Endothelial cell of umbilical vein (primary cell): ENCODE measurements at regions not wholly inside any gene's neighbourhood (a gene's known extent, or its start where the extent isn't known, plus 50 kb on each side); places are given as distances from the start of the nearest gene placed in this dataset.

Experiments used
- BruUV-seq: library from RNA; stranded (reverse); fragments of 400-500 nt; replicated peaks from 2 replicates; lab custom pipeline; 2021; lab: Mats Ljungman, UMichigan
- CTCF ChIA-PET: fragments of 300-600, 350-600 bp; sonication (Branson Sonifier 250); formaldehyde crosslinking; loops from one replicate; lab custom pipeline; 2021; ENCODE audit warnings: antibody characterized with exemption, inconsistent platforms; lab: Charles Lee
- POLR2A ChIA-PET: fragments of 300-600, 350-600 bp; sonication (Branson Sonifier 250); formaldehyde crosslinking; loops from one replicate; lab custom pipeline; 2021; ENCODE audit warnings: antibody characterized with exemption, inconsistent platforms; lab: Charles Lee
- DNase-seq: peaks from one replicate; pipeline ENCODE4 v3.0.0-alpha.2; 2011; ENCODE audit warnings: low read depth, low spot score
- FAIRE-seq: peaks from 2 replicates; lab custom pipeline; 2011; peaks lifted over from hg19 to GRCh38; lab: Jason Lieb, UNC
- H2AFZ ChIP-seq: 2 replicates; pipeline ENCODE4 v1.6.0; 2012; ENCODE audit warnings: low read depth, low read length, control low read depth, inconsistent platforms
- H3K27ac ChIP-seq: 2 replicates; pipeline ENCODE4 v1.5.1; 2011; ENCODE audit warnings: low read depth, mild to moderate bottlenecking, control low read depth, low read length, moderate library complexity; ENCODE audit not compliant: insufficient read depth
- H3K27me3 ChIP-seq, 2 experiments: 2 replicates each; pipeline versions ENCODE4 v1.6.0 to v1.6.1; 2011; ENCODE audit warnings: low read length in 2 of 2, mixed read lengths in 1 of 2; ENCODE audit not compliant: control insufficient read depth in 2 of 2, insufficient read depth in 2 of 2
- H3K36me3 ChIP-seq, 2 experiments: 2 replicates in 1 of 2; 3 replicates in 1 of 2; pipeline ENCODE4 v1.5.1; 2011; ENCODE audit warnings: low read length in 2 of 2, mild to moderate bottlenecking in 1 of 2, moderate library complexity in 1 of 2; ENCODE audit not compliant: control insufficient read depth in 2 of 2, insufficient read depth in 2 of 2; ENCODE audit errors: extremely low read depth in 1 of 2
- H3K4me1 ChIP-seq: 3 replicates; pipeline ENCODE4 v1.5.1; 2011; ENCODE audit warnings: mild to moderate bottlenecking, low read length; ENCODE audit not compliant: control insufficient read depth, insufficient read depth; ENCODE audit errors: extremely low read depth
- H3K4me2 ChIP-seq: 2 replicates; pipeline ENCODE4 v1.6.1; 2011; ENCODE audit warnings: low read length, control low read depth, mixed read lengths; ENCODE audit not compliant: insufficient read depth
- H3K4me3 ChIP-seq, 3 experiments: fragments of 200-600 bp in 1 of 3; sonication (generic), shearing (Covaris generic) in 1 of 3; replicated peaks in 1 of 3; 2 replicates each; pipeline ENCODE4 v1.5.1; 2011 to 2016; ENCODE audit warnings: control low read depth in 3 of 3, low read length in 3 of 3, mild to moderate bottlenecking in 2 of 3, inconsistent platforms in 1 of 3, low read depth in 1 of 3, moderate library complexity in 1 of 3; ENCODE audit not compliant: insufficient read depth in 1 of 3
- H3K79me2 ChIP-seq: 2 replicates; pipeline ENCODE4 v1.6.0; 2012; ENCODE audit warnings: low read length, inconsistent platforms; ENCODE audit not compliant: control insufficient read depth, insufficient read depth
- H3K9ac ChIP-seq: replicated peaks from 2 replicates; pipeline ENCODE3; 2011; ENCODE audit warnings: low read length, control low read depth; ENCODE audit not compliant: insufficient read depth; ENCODE audit errors: extremely low read depth
- H3K9me1 ChIP-seq: replicated peaks from 3 replicates; pipeline ENCODE4 v1.6.0; 2011; ENCODE audit warnings: mild to moderate bottlenecking, low read length; ENCODE audit not compliant: control insufficient read depth, insufficient read depth; ENCODE audit errors: extremely low read depth
- H3K9me3 ChIP-seq: replicated peaks from 2 replicates; pipeline ENCODE4 v1.5.1; 2012; ENCODE audit warnings: low read length, inconsistent platforms; ENCODE audit not compliant: control insufficient read depth, insufficient read depth
- H4K20me1 ChIP-seq: replicated peaks from 2 replicates; pipeline ENCODE3; 2011; ENCODE audit warnings: mild to moderate bottlenecking, low read length; ENCODE audit not compliant: control insufficient read depth, insufficient read depth; ENCODE audit errors: extremely low read depth
- EZH2 ChIP-seq: IDR thresholded peaks from 2 replicates; pipeline ENCODE4 v1.6.1; 2012; ENCODE audit warnings: borderline replicate concordance, low read depth, mild to moderate bottlenecking, moderate library complexity, low read length, inconsistent platforms; ENCODE audit not compliant: severe bottlenecking
- FOS ChIP-seq: IDR thresholded peaks from 2 replicates; pipeline ENCODE4 v1.6.1; 2011; ENCODE audit warnings: mild to moderate bottlenecking, low read length, moderate library complexity, borderline replicate concordance; ENCODE audit not compliant: insufficient read depth
- GATA2 ChIP-seq: IDR thresholded peaks from 2 replicates; pipeline ENCODE4 v1.7.0; 2011; ENCODE audit warnings: low read depth, mild to moderate bottlenecking, moderate library complexity, mixed read lengths, low read length; ENCODE audit not compliant: insufficient read length, insufficient read depth
- JUN ChIP-seq: IDR thresholded peaks from 2 replicates; pipeline ENCODE4 v1.6.1; 2011; ENCODE audit warnings: borderline replicate concordance, low read depth; ENCODE audit not compliant: insufficient read length, insufficient read depth
- MYC ChIP-seq: IDR thresholded peaks from one replicate; pipeline ENCODE4 v1.6.1; 2011; ENCODE audit warnings: mild to moderate bottlenecking, low read depth, low read length
- POLR2A ChIP-seq: IDR thresholded peaks from 2 replicates; pipeline ENCODE4 v1.6.1; 2012; ENCODE audit warnings: low read depth, mild to moderate bottlenecking, control low read depth, low read length
- POLR2AphosphoS5 ChIP-seq: IDR thresholded peaks from 2 replicates; pipeline ENCODE4 v1.6.1; 2012; ENCODE audit warnings: low read depth, mild to moderate bottlenecking, control low read depth, low read length, moderate library complexity; ENCODE audit not compliant: insufficient read depth
- dilution Hi-C: fragments of 300-500 bp; cut with MboI; formaldehyde crosslinking; loops from one replicate; pipeline ENCODE4 v1.15.0; 2019; ENCODE audit warnings: low sequenced_read_pairs; ENCODE audit not compliant: extremely low pct_ligation_motif_present
- intact Hi-C: fragments of 100-400 bp; cut with micrococcal nuclease; formaldehyde crosslinking; loops from one replicate; pipeline ENCODE4 v1.10.0; 2022
- TF ChIP-seq, protein P1 (sequence below), 2 donors: IDR thresholded peaks; 1 replicate in 1 of 2; 2 replicates in 1 of 2; pipeline ENCODE4 v1.5.1; 2011; ENCODE audit warnings: low read length in 2 of 2, mild to moderate bottlenecking in 2 of 2, moderate library complexity in 2 of 2, control low read depth in 1 of 2, inconsistent platforms in 1 of 2, low read depth in 1 of 2; ENCODE audit not compliant: insufficient read depth in 1 of 2; ENCODE audit errors: extremely low read depth in 1 of 2
- TF ChIP-seq, protein P2 (sequence below): IDR thresholded peaks from 2 replicates; pipeline ENCODE4 v1.6.1; 2011; ENCODE audit not compliant: insufficient read depth, insufficient read length

DNA sequence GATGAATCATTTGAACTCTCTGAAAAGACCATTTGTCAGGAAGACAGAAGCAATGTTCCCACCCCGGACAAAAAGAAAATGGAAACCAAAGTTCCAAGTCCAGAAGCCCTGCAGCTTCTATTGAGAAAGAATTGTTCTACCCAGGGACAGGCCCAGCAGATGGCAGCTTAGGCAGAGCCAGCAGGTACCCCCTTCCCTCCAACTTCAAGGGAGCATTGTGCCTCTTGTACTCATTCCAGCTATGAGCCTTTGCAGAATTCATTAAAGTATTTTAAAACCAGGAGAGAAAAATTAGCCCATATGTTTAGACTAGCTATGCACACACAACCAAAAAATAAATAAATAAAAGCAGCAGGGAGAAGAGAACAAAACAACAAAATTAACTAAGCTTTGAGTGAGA is 85.2 kb upstream of the KCND3 start:
- CTCF ChIA-PET, result no interaction called here

More for the DNA sequence above, 85.2 kb upstream of the KCND3 start:
- TF ChIP-seq JUN (no peak), GATA2 (no peak), FOS (no peak), EZH2 (no peak), POLR2AphosphoS5 (no peak), MYC (no peak), POLR2A (no peak)
- TF ChIP-seq, protein P1, sequence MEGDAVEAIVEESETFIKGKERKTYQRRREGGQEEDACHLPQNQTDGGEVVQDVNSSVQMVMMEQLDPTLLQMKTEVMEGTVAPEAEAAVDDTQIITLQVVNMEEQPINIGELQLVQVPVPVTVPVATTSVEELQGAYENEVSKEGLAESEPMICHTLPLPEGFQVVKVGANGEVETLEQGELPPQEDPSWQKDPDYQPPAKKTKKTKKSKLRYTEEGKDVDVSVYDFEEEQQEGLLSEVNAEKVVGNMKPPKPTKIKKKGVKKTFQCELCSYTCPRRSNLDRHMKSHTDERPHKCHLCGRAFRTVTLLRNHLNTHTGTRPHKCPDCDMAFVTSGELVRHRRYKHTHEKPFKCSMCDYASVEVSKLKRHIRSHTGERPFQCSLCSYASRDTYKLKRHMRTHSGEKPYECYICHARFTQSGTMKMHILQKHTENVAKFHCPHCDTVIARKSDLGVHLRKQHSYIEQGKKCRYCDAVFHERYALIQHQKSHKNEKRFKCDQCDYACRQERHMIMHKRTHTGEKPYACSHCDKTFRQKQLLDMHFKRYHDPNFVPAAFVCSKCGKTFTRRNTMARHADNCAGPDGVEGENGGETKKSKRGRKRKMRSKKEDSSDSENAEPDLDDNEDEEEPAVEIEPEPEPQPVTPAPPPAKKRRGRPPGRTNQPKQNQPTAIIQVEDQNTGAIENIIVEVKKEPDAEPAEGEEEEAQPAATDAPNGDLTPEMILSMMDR (IDR thresholded peaks at IDR 0.05; ENCODE audit: extremely low read depth in 1 of 2, insufficient read depth in 1 of 2, low read depth in 1 of 2, low read length in 2 of 2), result no peak
- TF ChIP-seq, protein P2, sequence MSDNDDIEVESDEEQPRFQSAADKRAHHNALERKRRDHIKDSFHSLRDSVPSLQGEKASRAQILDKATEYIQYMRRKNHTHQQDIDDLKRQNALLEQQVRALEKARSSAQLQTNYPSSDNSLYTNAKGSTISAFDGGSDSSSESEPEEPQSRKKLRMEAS, result no peak
- Histone ChIP-seq H3K79me2 (no peaks in the 10 kb centered on the region), H3K4me1 (no peaks in the 10 kb centered on the region), H3K9me1 (no peaks in the 10 kb centered on the region), H3K36me3 (no peaks in the 10 kb centered on the region), H3K4me3 (no peak overlapping the region), H3K27me3 (no peaks in the 10 kb centered on the region), H3K27ac (no peak overlapping the region), H3K9me3 (no peaks in the 10 kb centered on the region), H2AFZ (no peak overlapping the region), H4K20me1 (no peaks in the 10 kb centered on the region), H3K9ac (no peak overlapping the region), H3K4me2 (no peak overlapping the region)
- dilution Hi-C loops (no loop called here), intact Hi-C loops (no loop called here)
- FAIRE-seq (no peak), DNase-seq (no peak)
- no TSS peak for BruUV-seq
- POLR2A ChIA-PET, result no interaction called here
